GM23248 (cell line): ENCODE measurements at regions not wholly inside any gene's neighbourhood (a gene's known extent, or its start where the extent isn't known, plus 50 kb on each side); places are given as distances from the start of the nearest gene placed in this dataset.
A peak's percentile ranks its signal among the peaks of the same experiment; 100 is the strongest.
"Not testable (repeated sequence)": the region's sequence is repeated elsewhere in the genome, so short reads cannot be mapped to it uniquely, and the experiment has no call there.

Experiments used
- DNase-seq: peaks from one replicate; pipeline ENCODE4 v3.0.0-alpha.2; 2015
- H2AFZ ChIP-seq: fragments of 200-600 bp; sonication (generic); 2 replicates; pipeline ENCODE4 v1.6.1; 2016; ENCODE audit warnings: antibody characterized with exemption
- H3F3A ChIP-seq: fragments of 200-600 bp; sonication (generic); 2 replicates; pipeline ENCODE4 v1.6.1; 2016; ENCODE audit warnings: mild to moderate bottlenecking, antibody characterized with exemption, mixed run types; ENCODE audit not compliant: insufficient read depth
- H3K27ac ChIP-seq: fragments of 200-600 bp; sonication (generic); 2 replicates; pipeline ENCODE4 v1.5.1; 2016; ENCODE audit warnings: mild to moderate bottlenecking
- H3K27me3 ChIP-seq: fragments of 200-600 bp; sonication (generic); replicated peaks from 2 replicates; pipeline ENCODE4 v1.6.1; 2016; ENCODE audit warnings: mild to moderate bottlenecking; ENCODE audit not compliant: insufficient read depth
- H3K36me3 ChIP-seq: fragments of 200-600 bp; sonication (generic); 2 replicates; pipeline ENCODE4 v1.6.1; 2016; ENCODE audit warnings: low read depth, mild to moderate bottlenecking
- H3K4me1 ChIP-seq: fragments of 200-600 bp; sonication (generic); 2 replicates; pipeline ENCODE4 v1.6.1; 2016; ENCODE audit warnings: mild to moderate bottlenecking; ENCODE audit not compliant: insufficient read depth
- H3K4me2 ChIP-seq: fragments of 200-600 bp; sonication (generic); one replicate; pipeline ENCODE4 v1.6.1; 2016; ENCODE audit warnings: mild to moderate bottlenecking; ENCODE audit not compliant: unreplicated experiment
- H3K4me3 ChIP-seq: fragments of 200-600 bp; sonication (generic); 2 replicates; pipeline ENCODE4 v1.5.1; 2016; ENCODE audit warnings: mild to moderate bottlenecking
- H3K79me2 ChIP-seq: fragments of 200-600 bp; sonication (generic); 2 replicates; pipeline ENCODE4 v1.6.1; 2016; ENCODE audit warnings: mild to moderate bottlenecking; ENCODE audit not compliant: insufficient read depth
- H3K9ac ChIP-seq: fragments of 200-600 bp; sonication (generic); 2 replicates; pipeline ENCODE4 v1.6.1; 2016; ENCODE audit warnings: mild to moderate bottlenecking
- H3K9me2 ChIP-seq: fragments of 200-600 bp; sonication (generic); 2 replicates; pipeline ENCODE4 v1.6.1; 2016; ENCODE audit warnings: mixed run types, mild to moderate bottlenecking, moderate library complexity; ENCODE audit not compliant: insufficient read depth
- H3K9me3 ChIP-seq: fragments of 200-600 bp; sonication (generic); one replicate; pipeline ENCODE4 v1.6.1; 2017; ENCODE audit warnings: low read depth
- H4K20me1 ChIP-seq: fragments of 200-600 bp; sonication (generic); 2 replicates; pipeline ENCODE4 v1.6.0; 2016; ENCODE audit not compliant: insufficient read depth
- EZH2 ChIP-seq: fragments of 200-600 bp; sonication (generic); IDR thresholded peaks from 2 replicates; pipeline ENCODE4 v1.6.1; 2018; ENCODE audit warnings: antibody characterized with exemption, mild to moderate bottlenecking; ENCODE audit not compliant: insufficient read depth, poor library complexity, severe bottlenecking
- EZH2phosphoT487 ChIP-seq: fragments of 200-600 bp; sonication (generic); IDR thresholded peaks from 2 replicates; pipeline ENCODE4 v1.6.1; 2018; ENCODE audit warnings: antibody characterized with exemption, moderate library complexity, mild to moderate bottlenecking, low read depth; ENCODE audit not compliant: insufficient read depth
- WGBS, 2 experiments: methylation state at CpG; one replicate each; pipeline ENCODE4 v1.1.6; 2015 to 2017; ENCODE audit warnings: low lambda C conversion rate in 2 of 2, low coverage in 1 of 2; ENCODE audit errors: missing lambda C conversion rate in 2 of 2; 5-methylcytosine and 5-hydroxymethylcytosine counted together
- in situ Hi-C: fragments of 300-500 bp; cut with MboI; formaldehyde crosslinking; loops from 2 replicates; pipeline ENCODE4 v1.15.0; 2020

GRCh38 chr14:65840118-65840751 lies 427.7 kb downstream of the FUT8 start:
- no peak overlapping the region for H3K4me3 ChIP-seq
- WGBS, 2 experiments: 61 to 63% methylated on average over 6 of the region's 6 CpGs
- in situ Hi-C loops: no loop called here

GRCh38 chr14:65840786-65841185 lies 428.3 kb downstream of the FUT8 start:
- peak; percentile 78 for DNase-seq
- H3K36me3 ChIP-seq: no peaks in the 10 kb centered on the region
- H3F3A ChIP-seq: no peaks in the 10 kb centered on the region
- H3K79me2 ChIP-seq: no peaks in the 10 kb centered on the region
- no peak overlapping the region for H3K4me2 ChIP-seq
- no peak overlapping the region for H2AFZ ChIP-seq
- H3K4me1 ChIP-seq: no peaks in the 10 kb centered on the region
- TF ChIP-seq EZH2phosphoT487: no peak
- no peak for TF ChIP-seq EZH2
- H3K9me2 ChIP-seq: no peaks in the 10 kb centered on the region
- no peaks in the 10 kb centered on the region for H4K20me1 ChIP-seq
- in situ Hi-C loops: no loop called here
- no peak overlapping the region for H3K4me3 ChIP-seq
- no peak overlapping the region for H3K9ac ChIP-seq
- no peaks in the 10 kb centered on the region for H3K9me3 ChIP-seq
- 38 to 63% methylated on average over 1 of the region's 1 CpG for WGBS, 2 experiments
- H3K27me3 ChIP-seq: no peaks in the 10 kb centered on the region
- no peak overlapping the region for H3K27ac ChIP-seq

More at GRCh38 chr14:65840118-65840751, 427.7 kb downstream of the FUT8 start:
- Histone ChIP-seq H3K9me2 (no peaks in the 10 kb centered on the region), H3K79me2 (no peaks in the 10 kb centered on the region), H3K4me1 (no peaks in the 10 kb centered on the region), H4K20me1 (no peaks in the 10 kb centered on the region), H3K9me3 (no peaks in the 10 kb centered on the region), H3F3A (no peaks in the 10 kb centered on the region), H2AFZ (no peak overlapping the region), H3K27me3 (no peaks in the 10 kb centered on the region), H3K27ac (no peak overlapping the region), H3K4me2 (no peak overlapping the region), H3K9ac (no peak overlapping the region), H3K36me3 (no peaks in the 10 kb centered on the region)
- DNase-seq: no peak
- no peak for TF ChIP-seq EZH2
- no peak for TF ChIP-seq EZH2phosphoT487

- Histone ChIP-seq H3K36me3 (no peaks in the 10 kb centered on the region), H3K4me3 (no peak overlapping the region), H3K4me2 (no peak overlapping the region), H3K9me3 (no peaks in the 10 kb centered on the region), H3F3A (no peaks in the 10 kb centered on the region), H4K20me1 (no peaks in the 10 kb centered on the region), H3K27ac (no peak overlapping the region), H3K9me2 (no peaks in the 10 kb centered on the region), H3K27me3 (no peaks in the 10 kb centered on the region), H3K79me2 (no peaks in the 10 kb centered on the region), H3K4me1 (no peaks in the 10 kb centered on the region), H2AFZ (no peak overlapping the region), H3K9ac (no peak overlapping the region)
- in situ Hi-C loops: no loop called here
- DNase-seq: peak; percentile 23
- WGBS, 2 experiments: 51 to 53% methylated on average over 2 of the region's 2 CpGs
- TF ChIP-seq EZH2 (no peak), EZH2phosphoT487 (no peak)
Measured at GRCh38 chr14:65846196-65846868, 433.8 kb downstream of the FUT8 start.

- H3K4me1 ChIP-seq: no peaks in the 10 kb centered on the region
- no peaks in the 10 kb centered on the region for H3K27me3 ChIP-seq
- no peak overlapping the region for H3K9ac ChIP-seq
- H3K4me3 ChIP-seq: no peak overlapping the region
- H3K27ac ChIP-seq: no peak overlapping the region
- no peak for DNase-seq
- in situ Hi-C loops: no loop called here
- H3F3A ChIP-seq: no peaks in the 10 kb centered on the region
- WGBS, 2 experiments: 50 to 54% methylated on average over 7 of the region's 7 CpGs
- no peaks in the 10 kb centered on the region for H3K79me2 ChIP-seq
- no peak for TF ChIP-seq EZH2
- TF ChIP-seq EZH2phosphoT487: no peak
- H3K4me2 ChIP-seq: no peak overlapping the region
- no peaks in the 10 kb centered on the region for H4K20me1 ChIP-seq
- no peak overlapping the region for H2AFZ ChIP-seq
- no peaks in the 10 kb centered on the region for H3K9me3 ChIP-seq
- H3K36me3 ChIP-seq: no peaks in the 10 kb centered on the region
- no peaks in the 10 kb centered on the region for H3K9me2 ChIP-seq
Measured at GRCh38 chr14:65847075-65847847, 434.7 kb downstream of the FUT8 start.

GRCh38 chr14:65847931-65848330 lies 435.4 kb downstream of the FUT8 start:
- H3K9me3 ChIP-seq, in situ Hi-C loops, H3K4me3 ChIP-seq, H3K79me2 ChIP-seq, H3K4me2 ChIP-seq, H3K4me1 ChIP-seq, H3K9me2 ChIP-seq, H2AFZ ChIP-seq, DNase-seq, H3K27ac ChIP-seq, H3K9ac ChIP-seq, H3K27me3 ChIP-seq, H3K36me3 ChIP-seq, H3F3A ChIP-seq, H4K20me1 ChIP-seq: not testable (repeated sequence)
- WGBS, 2 experiments: 49 to 54% methylated on average over 3 of the region's 3 CpGs
